Cardiac muscle cell (in vitro differentiated cells and primary cell): ENCODE measurements at regions not wholly inside any gene's neighbourhood (a gene's known extent, or its start where the extent isn't known, plus 50 kb on each side); places are given as distances from the start of the nearest gene placed in this dataset.

Experiments
- DNase-seq, 2 donors: peaks; one replicate each; pipeline versions ENCODE4 v3.0.0 to v3.0.0-alpha.2; 2010 to 2017; ENCODE audit warnings: low read depth in 1 of 2, low spot score in 1 of 2
- H3K27ac ChIP-seq: fragments of 200-600 bp; sonication (generic); 2 replicates; pipeline ENCODE4 v1.5.1; 2016
- H3K27me3 ChIP-seq: fragments of 200-600 bp; sonication (generic); 2 replicates; pipeline ENCODE4 v1.6.0; 2016; ENCODE audit warnings: control low read depth
- H3K36me3 ChIP-seq: fragments of 200-600 bp; sonication (generic); 2 replicates; pipeline ENCODE4 v1.5.1; 2016; ENCODE audit warnings: control low read depth
- H3K4me1 ChIP-seq: fragments of 200-600 bp; sonication (generic); 2 replicates; pipeline ENCODE4 v1.8.1; 2017; ENCODE audit warnings: low read depth, mild to moderate bottlenecking, mixed run types
- H3K4me3 ChIP-seq: fragments of 200-600 bp; sonication (generic); 2 replicates; pipeline ENCODE4 v1.5.1; 2016; ENCODE audit warnings: mild to moderate bottlenecking
- H3K9me3 ChIP-seq: fragments of 200-600 bp; sonication (generic); 2 replicates; pipeline ENCODE4 v1.5.1; 2017; ENCODE audit warnings: low read depth, mild to moderate bottlenecking, control low read depth
- CTCF ChIP-seq: IDR thresholded peaks from 2 replicates; pipeline ENCODE4 v1.5.1; 2012; ENCODE audit warnings: low read depth, mild to moderate bottlenecking, low read length

- no peak overlapping the region for H3K27ac ChIP-seq
- H3K27me3 ChIP-seq, result no peaks in the 10 kb centered on the region
- no peaks in the 10 kb centered on the region for H3K4me1 ChIP-seq
- H3K9me3 ChIP-seq, result no peaks in the 10 kb centered on the region
- TF ChIP-seq CTCF, result no peak
- DNase-seq, result no peak
- H3K4me3 ChIP-seq, result no peak overlapping the region
- H3K36me3 ChIP-seq, result no peaks in the 10 kb centered on the region
These were observed 1430.8 kb downstream of the REEP3 start for GRCh38 chr10:64952042-64952441.

GRCh38 chr10:64956441-64956840, 1435.2 kb downstream of the REEP3 start:
- no peaks in the 10 kb centered on the region for H3K36me3 ChIP-seq
- no peak for TF ChIP-seq CTCF
- no peaks in the 10 kb centered on the region for H3K9me3 ChIP-seq
- H3K27ac ChIP-seq, result no peak overlapping the region
- H3K4me1 ChIP-seq, result no peaks in the 10 kb centered on the region
- DNase-seq, result no peak
- H3K4me3 ChIP-seq, result no peak overlapping the region
- no peaks in the 10 kb centered on the region for H3K27me3 ChIP-seq

GRCh38 chr10:64959116-64959515, 1437.9 kb downstream of the REEP3 start:
- Histone ChIP-seq H3K4me3 (no peak overlapping the region), H3K9me3 (no peaks in the 10 kb centered on the region), H3K27ac (no peak overlapping the region), H3K36me3 (no peaks in the 10 kb centered on the region), H3K27me3 (no peaks in the 10 kb centered on the region), H3K4me1 (no peaks in the 10 kb centered on the region)
- no peak for TF ChIP-seq CTCF
- no peak for DNase-seq

- Histone ChIP-seq H3K27me3 (no peaks in the 10 kb centered on the region), H3K4me3 (no peak overlapping the region), H3K4me1 (no peaks in the 10 kb centered on the region), H3K36me3 (no peaks in the 10 kb centered on the region), H3K27ac (no peak overlapping the region), H3K9me3 (no peaks in the 10 kb centered on the region)
- TF ChIP-seq CTCF, result no peak
- no peak for DNase-seq
These were observed 1438.7 kb downstream of the REEP3 start for GRCh38 chr10:64959883-64960282.

GRCh38 chr10:64973391-64973790, 1452.2 kb downstream of the REEP3 start:
- no peak for DNase-seq
- H3K27ac ChIP-seq, result no peak overlapping the region
- H3K27me3 ChIP-seq, result no peaks in the 10 kb centered on the region
- no peak for TF ChIP-seq CTCF
- H3K4me3 ChIP-seq, result no peak overlapping the region
- H3K4me1 ChIP-seq, result no peaks in the 10 kb centered on the region
- no peaks in the 10 kb centered on the region for H3K9me3 ChIP-seq
- no peaks in the 10 kb centered on the region for H3K36me3 ChIP-seq

GRCh38 chr10:64976150-64976549, 1454.9 kb downstream of the REEP3 start:
- Histone ChIP-seq H3K4me1 (no peaks in the 10 kb centered on the region), H3K9me3 (no peaks in the 10 kb centered on the region), H3K27me3 (no peaks in the 10 kb centered on the region), H3K36me3 (no peaks in the 10 kb centered on the region), H3K4me3 (no peak overlapping the region), H3K27ac (no peak overlapping the region)
- TF ChIP-seq CTCF, result no peak
- DNase-seq, result no peak
